HCT116 (cell line): ENCODE measurements at regions not wholly inside any gene's neighbourhood (a gene's known extent, or its start where the extent isn't known, plus 50 kb on each side); places are given as distances from the start of the nearest gene placed in this dataset.

Experiments used
- EZH2 ChIP-seq: fragments of 200-600 bp; sonication (generic); IDR thresholded peaks from 2 replicates; pipeline ENCODE4 v1.6.1; 2017; ENCODE audit warnings: antibody characterized with exemption, mixed run types
- EZH2phosphoT487 ChIP-seq: fragments of 200-600 bp; IDR thresholded peaks from 2 replicates; pipeline ENCODE4 v1.6.1; 2018; ENCODE audit warnings: antibody characterized with exemption, borderline replicate concordance
- JUND ChIP-seq: IDR thresholded peaks from 2 replicates; pipeline ENCODE4 v1.6.1; 2012
- POLR2A ChIP-seq: IDR thresholded peaks from 2 replicates; pipeline ENCODE4 v1.7.0; 2011; ENCODE audit warnings: borderline replicate concordance; ENCODE audit not compliant: insufficient read depth, insufficient read length; ENCODE audit errors: extremely low read depth
- POLR2AphosphoS5 ChIP-seq: IDR thresholded peaks from 2 replicates; pipeline ENCODE4 v1.6.1; 2011; ENCODE audit warnings: mild to moderate bottlenecking, low read depth, low read length, moderate library complexity
- RAD21 ChIP-seq: IDR thresholded peaks from 2 replicates; pipeline ENCODE4 v1.6.1; 2012; ENCODE audit warnings: low read depth, mild to moderate bottlenecking
- SIN3A ChIP-seq: IDR thresholded peaks from 2 replicates; pipeline ENCODE4 v1.6.1; 2012; ENCODE audit warnings: low read depth
- SP1 ChIP-seq: IDR thresholded peaks from 2 replicates; pipeline ENCODE4 v1.6.1; 2012; ENCODE audit warnings: low read depth
- TCF7L2 ChIP-seq: IDR thresholded peaks from 2 replicates; pipeline ENCODE4 v1.7.0; 2011; ENCODE audit warnings: borderline replicate concordance, inconsistent platforms; ENCODE audit not compliant: insufficient read depth, insufficient read length; ENCODE audit errors: extremely low read depth
- YY1 ChIP-seq: IDR thresholded peaks from 2 replicates; pipeline ENCODE4 v1.6.1; 2011; ENCODE audit warnings: low read length, low read depth, moderate library complexity, mild to moderate bottlenecking; ENCODE audit not compliant: insufficient replicate concordance; ENCODE audit errors: extremely low read depth
- ZFX ChIP-seq: fragments of 450-650 bp; IDR thresholded peaks from 2 replicates; pipeline ENCODE4 v1.6.1; 2017
- ZNF274 ChIP-seq: fragments of 200-500 bp; sonication (Bioruptor generic); IDR thresholded peaks from 2 replicates; pipeline ENCODE4 v1.6.1; 2014; ENCODE audit warnings: mild to moderate bottlenecking, low read depth, low read length, inconsistent platforms
- TF ChIP-seq, protein P1 (sequence below), 3 experiments: fragments of 200-600 bp in 1 of 3; sonication (generic) in 1 of 3; IDR thresholded peaks in 2 of 3; conservative IDR thresholded peaks in 1 of 3; 2 replicates each; pipeline ENCODE4 v1.5.1; 2012 to 2017; ENCODE audit warnings: low read depth in 2 of 3, low read length in 2 of 3, antibody characterized with exemption in 1 of 3, borderline replicate concordance in 1 of 3, control low read depth in 1 of 3, mild to moderate bottlenecking in 1 of 3, mixed read lengths in 1 of 3, mixed run types in 1 of 3, moderate library complexity in 1 of 3; ENCODE audit not compliant: insufficient read depth in 1 of 3
- TF ChIP-seq, protein P2 (sequence below): IDR thresholded peaks from 2 replicates; pipeline ENCODE4 v1.6.1; 2012

DNA sequence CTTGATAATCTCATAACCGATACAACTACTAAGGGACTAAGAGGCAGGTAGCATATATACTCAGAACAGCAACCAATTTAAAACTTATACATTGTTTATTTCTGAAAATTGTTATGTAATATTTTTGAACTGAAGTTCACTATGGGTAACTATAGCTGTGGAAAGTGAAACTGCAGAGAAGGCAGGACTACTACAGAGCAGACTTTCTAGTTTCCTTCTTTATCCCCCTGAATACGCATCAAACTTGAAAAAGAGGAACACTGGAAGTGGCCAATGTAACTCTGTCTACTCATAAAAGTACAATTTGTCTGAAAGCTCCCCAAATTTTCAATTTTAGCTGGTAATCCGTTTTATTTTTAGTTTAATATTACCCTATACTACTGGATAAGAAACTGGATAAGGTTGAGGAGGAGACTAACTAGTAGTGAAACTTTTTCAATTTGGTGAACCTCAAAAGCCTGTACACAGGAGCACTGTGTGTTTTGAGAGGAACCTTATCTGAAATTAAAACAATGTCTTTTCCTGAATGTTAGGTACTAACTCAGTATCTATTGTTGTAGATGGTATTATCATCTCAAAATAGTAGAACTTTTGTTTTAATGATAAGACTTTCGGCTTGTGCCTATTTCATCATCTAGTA is 225.8 kb downstream of the GABRG1 start:
- TF ChIP-seq, protein P1, sequence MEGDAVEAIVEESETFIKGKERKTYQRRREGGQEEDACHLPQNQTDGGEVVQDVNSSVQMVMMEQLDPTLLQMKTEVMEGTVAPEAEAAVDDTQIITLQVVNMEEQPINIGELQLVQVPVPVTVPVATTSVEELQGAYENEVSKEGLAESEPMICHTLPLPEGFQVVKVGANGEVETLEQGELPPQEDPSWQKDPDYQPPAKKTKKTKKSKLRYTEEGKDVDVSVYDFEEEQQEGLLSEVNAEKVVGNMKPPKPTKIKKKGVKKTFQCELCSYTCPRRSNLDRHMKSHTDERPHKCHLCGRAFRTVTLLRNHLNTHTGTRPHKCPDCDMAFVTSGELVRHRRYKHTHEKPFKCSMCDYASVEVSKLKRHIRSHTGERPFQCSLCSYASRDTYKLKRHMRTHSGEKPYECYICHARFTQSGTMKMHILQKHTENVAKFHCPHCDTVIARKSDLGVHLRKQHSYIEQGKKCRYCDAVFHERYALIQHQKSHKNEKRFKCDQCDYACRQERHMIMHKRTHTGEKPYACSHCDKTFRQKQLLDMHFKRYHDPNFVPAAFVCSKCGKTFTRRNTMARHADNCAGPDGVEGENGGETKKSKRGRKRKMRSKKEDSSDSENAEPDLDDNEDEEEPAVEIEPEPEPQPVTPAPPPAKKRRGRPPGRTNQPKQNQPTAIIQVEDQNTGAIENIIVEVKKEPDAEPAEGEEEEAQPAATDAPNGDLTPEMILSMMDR (IDR thresholded peaks at IDR 0.05 in 2 of 3, conservative IDR thresholded peaks at IDR 0.05 in 1 of 3; ENCODE audit: borderline replicate concordance in 1 of 3, insufficient read depth in 1 of 3, low read depth in 2 of 3, low read length in 2 of 3), result no peak
- TF ChIP-seq ZFX, result no peak
- TF ChIP-seq EZH2, result no peak
- TF ChIP-seq TCF7L2, result no peak
- no peak for TF ChIP-seq POLR2A
- TF ChIP-seq RAD21, result no peak
- TF ChIP-seq SIN3A, result no peak
- TF ChIP-seq POLR2AphosphoS5, result no peak
- TF ChIP-seq ZNF274, result no peak
- TF ChIP-seq YY1, result no peak
- no peak for TF ChIP-seq SP1
- TF ChIP-seq, protein P2, sequence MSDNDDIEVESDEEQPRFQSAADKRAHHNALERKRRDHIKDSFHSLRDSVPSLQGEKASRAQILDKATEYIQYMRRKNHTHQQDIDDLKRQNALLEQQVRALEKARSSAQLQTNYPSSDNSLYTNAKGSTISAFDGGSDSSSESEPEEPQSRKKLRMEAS, result no peak
- no peak for TF ChIP-seq EZH2phosphoT487
- TF ChIP-seq JUND, result no peak
